Inflammatory macrophage (primary cell): ENCODE measurements at regions not wholly inside any gene's neighbourhood (a gene's known extent, or its start where the extent isn't known, plus 50 kb on each side); places are given as distances from the start of the nearest gene placed in this dataset.
"Not testable (repeated sequence)": the region's sequence is repeated elsewhere in the genome, so short reads cannot be mapped to it uniquely, and the experiment has no call there.

Experiments used
- DNase-seq, 2 donors: peaks; one replicate each; pipeline ENCODE4 v3.0.0-alpha.2; 2020 to 2022

DNA sequence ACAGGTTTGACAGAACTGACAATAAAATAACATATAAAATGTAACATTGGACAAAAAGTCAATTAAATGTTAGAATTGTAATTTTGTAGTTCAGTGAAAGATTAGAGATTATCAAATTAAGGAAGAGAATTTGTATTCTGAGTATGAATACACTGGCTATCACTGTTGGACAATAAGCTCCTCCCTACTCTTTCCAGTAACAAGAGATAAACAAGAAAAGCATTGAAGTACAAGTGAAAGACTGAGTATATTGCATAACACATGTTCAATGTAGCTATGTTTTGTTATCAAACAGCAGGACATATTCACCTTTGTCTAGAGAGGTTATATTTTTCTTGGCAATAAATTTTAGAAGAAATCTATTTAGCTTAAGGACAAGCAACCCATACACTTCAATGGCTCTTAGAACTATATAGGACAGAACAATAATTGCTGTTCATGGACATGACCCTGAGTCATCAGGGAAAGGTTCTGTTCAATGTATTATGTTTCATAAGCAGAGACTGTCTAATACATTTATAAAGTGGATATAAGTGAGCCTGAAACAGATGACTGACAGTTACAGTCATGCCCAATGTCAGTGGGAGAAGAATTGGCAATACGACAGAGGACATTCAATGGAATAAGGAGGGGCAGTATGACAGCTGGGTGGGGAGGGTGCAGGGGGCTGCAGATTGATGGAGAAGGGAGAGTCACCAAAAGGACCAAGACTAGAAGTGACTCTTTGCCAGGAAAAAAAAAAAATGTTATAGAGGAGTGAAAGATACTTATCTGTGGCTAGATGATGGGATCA lies 520.4 kb downstream of the FRK start:
- DNase-seq: no peak

DNA sequence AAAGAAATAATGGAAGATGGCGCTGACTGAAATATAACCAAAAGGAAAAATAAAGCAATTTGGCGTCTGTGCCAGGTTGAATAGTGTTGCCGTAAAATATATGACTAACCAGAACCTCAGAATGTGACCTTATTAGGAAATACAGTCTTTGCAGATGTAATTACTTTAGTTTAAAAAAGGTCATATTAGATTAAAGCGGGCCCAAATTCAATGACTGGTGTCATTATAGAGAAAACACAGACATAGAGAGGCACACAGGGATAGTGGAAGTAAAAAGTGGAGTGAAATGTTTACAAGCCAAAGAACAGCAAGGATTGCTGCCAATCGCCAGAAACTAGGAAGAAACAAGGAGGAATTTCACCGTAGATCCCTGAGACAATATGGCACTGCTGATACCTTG lies 521.2 kb downstream of the FRK start:
- DNase-seq: no peak

DNA sequence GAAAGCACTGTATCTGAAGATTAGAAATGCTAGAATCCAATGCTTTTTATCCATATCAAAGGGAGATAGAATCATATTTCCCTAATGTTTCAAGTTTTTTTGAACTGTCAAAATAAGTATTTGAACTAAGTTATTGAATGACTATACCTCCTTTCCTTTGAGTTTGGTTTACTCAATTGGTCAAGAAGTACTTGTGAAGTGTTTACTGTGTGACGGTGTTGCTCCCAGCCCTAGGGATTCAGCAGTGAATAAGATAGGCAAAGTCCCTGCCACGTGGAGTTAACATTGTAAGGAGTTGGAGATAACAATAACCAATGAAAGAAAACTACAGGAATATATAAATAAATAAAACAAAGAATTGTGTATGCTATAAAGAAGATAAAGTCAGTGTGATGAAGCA lies 535.9 kb downstream of the FRK start:
- DNase-seq: no peak

DNA sequence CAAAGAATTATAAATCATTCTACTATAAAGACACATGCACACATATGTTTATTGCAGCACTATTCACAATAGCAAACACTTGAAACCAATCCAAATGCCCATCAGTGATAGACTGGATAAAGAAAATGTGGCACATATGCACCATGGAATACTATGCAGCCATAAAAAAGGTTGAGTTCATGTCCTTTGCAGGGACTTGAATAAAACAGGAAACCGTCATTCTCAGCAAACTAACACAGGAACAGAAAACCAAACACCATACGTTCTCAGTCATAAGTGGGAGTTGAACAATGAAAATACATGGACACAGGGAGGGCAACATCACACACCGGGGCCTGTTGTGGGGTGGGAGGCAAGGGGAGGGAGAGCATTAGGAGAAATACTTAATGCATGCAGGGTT lies 538.9 kb downstream of the FRK start:
- not testable (repeated sequence) for DNase-seq

DNA sequence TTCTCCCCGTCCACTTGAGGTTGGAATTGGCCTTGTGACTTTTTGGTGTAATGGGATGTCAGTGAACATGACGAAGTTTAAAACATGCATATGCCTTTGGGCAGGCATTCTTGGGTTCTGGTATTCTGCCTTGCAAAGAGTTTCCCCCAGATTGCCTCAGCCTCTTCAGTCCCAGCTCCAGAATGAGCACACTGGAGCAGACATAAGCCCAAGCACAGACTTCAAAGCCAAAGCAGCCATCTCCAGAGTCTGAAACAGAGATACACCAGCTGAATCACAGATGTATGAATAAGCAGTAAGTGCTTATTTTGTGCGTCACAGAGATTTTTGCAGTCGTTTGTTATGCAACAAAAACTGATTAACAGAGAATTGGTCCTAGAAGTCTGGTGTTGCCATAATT lies 546.0 kb downstream of the FRK start:
- DNase-seq: no peak

DNA sequence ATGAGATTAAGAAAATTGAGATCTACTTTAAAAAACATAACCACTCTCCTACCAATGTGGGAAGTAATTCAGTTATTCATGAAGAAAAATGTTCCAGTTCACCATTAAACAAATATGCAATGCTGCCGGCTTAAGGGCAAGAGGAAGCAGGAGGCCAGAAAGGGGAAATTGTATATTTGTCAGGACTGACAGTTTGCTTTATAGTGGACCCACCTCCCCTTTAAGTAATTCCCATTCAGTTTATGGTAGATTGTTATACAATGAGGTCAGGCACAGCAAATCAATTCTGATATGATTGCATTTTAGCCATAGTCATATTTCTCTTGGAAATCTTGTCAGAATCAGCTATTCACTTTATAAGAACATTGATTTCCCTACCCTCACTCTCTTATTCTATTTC lies 547.8 kb downstream of the FRK start:
- DNase-seq: no peak

DNA sequence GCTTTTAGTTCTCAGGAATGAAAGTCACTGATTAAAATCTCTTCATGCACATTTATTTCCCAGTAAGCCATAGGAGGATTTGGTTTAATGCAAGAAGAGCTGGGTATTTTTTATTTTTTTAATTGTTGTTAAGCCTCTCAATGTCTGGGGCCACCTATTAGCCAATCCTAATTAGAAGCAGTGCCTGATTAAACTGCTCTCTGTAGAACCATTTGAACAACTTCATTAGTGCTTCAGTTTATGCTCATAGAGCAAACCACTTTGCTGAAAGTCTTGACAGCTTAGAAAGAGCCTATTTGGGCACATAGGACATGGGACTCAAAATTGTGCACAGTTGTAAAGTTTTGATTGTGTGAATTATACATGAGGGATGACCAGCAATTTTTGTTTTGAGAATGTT lies 548.9 kb downstream of the FRK start:
- no peak for DNase-seq

DNA sequence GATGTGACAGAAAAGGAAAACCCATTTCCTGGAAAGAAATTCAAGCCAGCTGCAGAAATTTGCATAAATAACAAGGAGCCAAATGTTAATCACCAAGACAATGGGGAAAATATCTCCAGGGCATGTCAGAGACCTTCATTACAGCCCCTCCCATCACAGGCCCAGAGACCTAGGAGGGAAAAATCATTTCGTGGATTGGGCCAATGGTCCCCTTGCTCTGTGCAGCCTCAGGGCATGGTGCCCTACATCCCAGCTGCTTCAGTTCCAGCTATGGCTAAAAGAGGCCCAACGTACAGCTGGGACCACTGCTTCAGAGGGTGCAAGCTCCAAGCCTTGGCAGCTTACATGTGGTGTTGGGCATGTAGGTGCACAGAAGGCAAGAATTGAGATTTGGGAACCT lies 558.3 kb downstream of the FRK start:
- DNase-seq: not testable (repeated sequence)

DNA sequence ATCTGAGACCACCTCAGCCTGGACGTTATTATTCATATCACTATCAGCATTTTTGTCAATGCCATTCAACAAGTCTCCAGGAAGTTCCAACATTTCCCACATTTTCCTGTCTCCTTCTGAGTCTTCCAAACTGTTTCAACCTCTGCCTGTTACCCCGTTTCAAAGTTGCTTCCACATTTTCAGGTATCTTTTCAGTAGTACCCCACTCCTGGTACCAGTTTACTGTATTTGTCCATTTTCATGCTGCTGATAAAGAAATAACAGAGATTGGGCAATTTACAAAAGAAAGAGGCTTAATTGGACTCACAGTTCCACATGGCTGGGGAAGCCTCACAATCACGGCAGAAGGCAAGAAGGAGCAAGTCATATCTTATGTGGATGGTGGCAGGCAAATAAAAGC lies 565.5 kb downstream of the FRK start:
- DNase-seq: no peak

DNA sequence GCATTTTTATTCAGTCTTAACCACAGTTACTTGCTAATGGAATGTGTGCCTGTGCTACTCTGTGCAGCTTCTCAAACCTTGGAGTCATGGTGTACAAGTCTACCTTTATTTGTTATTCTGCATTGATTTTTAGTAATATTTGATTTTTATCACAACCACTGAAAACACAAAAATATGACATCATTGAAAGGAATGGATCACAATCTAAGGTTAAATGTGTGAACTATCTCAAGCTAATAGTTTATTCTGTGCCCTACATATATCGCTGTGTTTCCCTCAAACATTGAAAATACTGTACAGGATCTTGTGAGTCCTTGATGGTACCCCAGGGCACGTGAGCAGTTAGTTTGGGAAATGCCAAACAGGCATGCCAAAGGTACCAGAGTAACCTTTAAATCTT lies 573.4 kb downstream of the FRK start:
- DNase-seq: no peak

DNA sequence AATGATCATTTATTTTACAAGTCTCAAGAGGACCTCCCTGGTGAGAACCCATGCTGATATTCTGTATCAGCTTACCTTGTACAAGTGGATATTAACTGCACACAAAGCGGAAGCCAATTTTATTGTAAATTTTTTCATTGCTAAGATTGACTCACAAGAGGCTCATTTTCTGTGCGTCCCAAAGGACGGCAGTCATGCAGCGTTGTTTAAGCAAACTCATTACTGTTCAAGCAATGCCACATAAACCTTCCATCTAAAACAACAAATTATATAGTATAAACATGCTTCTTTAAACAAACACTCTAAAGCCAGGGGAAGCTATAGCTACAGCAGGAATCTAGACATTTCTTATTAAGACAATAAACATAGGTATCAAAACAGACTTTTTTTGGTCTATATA lies 575.3 kb downstream of the FRK start:
- no peak for DNase-seq

DNA sequence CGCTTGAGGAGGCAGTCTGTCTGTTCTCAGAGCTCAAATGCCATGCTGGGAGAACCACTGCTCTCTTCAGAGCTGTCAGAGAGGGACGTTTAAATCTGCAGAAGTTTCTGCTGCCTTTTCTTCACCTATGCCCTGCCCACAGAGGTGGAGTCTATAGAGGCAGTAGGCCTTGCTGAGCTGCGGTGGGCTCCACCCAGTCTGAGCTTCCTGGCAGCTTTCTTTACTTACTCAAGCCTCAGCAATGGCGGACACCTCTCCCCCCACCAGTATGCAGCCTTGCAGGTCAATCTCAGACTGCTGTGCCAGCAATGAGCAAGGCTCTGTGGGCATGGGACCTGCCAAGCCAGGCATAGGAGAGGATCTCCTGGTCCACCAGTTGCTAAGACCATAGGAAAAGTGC lies 580.1 kb downstream of the FRK start:
- DNase-seq: not testable (repeated sequence)

DNA sequence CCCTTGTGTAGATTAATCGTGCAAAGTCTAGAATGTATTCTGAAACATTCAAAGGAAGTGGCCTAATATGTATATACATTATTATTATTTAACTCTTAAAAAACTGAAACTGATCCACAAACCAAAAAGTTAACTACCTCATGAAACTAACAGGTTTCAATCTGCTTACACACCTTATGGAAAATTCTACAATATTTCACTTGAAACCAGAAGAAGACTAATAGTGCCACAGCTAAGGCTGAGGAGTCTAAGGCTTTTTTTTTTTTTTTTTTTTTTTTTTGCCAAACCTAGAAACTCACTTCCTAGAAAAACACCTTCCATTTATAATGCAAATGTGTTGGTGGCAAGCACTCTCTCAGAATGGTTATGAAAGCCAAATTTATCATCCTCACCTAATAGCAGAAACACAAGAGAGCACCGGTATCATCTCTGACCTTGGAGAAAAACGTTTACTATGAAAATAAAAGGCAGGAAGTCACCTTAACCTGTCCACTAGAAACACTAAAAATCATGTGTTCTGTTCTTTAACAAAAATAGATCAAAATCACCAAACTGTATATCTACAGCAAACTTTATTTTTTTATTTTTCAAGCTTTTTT lies 586.1 kb downstream of the FRK start:
- DNase-seq: no peak

DNA sequence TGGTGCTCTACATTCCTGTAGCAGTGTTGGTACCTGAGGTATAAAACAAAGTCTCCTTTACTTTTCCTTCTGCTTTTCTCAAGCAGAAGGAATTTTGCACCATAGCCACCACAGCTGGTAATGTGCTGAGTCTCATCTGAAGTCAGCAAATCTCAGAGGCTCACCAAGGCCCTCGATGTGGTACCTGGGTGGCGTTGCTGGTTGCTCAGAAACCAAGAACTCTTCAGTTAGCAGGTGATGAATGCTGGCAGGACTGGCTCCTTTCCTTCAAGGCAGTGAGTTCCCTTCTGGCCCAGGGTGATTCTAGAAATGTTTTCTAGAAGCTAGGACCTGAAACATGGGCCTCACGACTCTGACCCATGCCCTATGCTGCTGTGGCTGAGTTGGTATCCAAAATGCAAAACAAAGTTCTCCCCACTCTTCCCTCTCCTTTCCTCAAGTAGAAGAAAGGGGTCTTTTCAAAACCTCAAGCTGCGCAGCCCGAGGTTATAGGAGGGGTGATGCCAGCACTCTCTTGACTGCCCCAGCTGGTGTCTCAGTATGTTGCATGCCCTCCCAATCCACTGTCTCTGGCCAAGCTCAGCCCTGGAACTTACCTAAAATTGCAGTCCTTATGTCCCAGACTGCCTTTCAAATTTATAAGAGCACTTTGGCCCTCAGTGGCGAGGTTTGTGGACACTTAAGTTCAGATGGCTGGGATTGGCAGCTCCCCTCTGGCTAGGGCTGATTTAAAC lies 592.3 kb downstream of the FRK start:
- no peak for DNase-seq

DNA sequence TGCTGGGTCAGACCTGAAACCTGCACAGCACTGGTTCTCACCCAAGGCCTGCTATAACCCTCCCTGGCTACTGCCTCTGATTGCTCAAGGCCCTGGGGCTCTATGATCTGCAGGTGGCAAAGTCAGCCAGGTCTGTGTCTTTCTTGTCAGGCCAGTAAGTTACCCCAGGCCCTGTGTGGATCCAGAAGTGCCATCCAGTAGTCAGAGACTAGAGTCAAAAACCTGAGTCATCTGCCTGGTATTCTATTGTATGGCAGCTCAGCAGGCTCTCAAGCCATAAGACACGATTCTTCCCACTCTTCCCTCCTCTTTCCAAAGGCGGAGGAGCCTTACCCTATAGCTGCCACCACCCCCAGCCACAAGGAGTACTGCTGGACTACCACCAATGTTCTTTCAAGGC lies 593.0 kb downstream of the FRK start:
- no peak for DNase-seq

DNA sequence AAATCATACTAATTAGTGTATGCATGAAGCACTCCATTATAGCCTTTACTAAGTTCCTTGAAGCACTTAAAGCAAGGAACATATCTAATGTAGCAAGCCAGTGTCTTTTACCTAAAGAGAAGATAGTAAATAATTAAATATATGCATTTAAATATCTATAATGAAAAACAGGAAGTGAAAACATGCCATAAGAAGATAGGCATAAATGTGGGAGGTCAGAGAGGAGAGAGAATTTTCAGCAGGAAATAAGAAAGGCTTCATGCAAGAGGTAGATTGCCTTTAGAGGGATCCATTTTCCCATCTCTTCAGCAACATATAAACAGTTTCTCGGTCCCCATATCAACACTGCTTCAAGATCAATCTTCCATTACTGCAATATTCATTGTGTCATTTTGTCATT lies 599.8 kb downstream of the FRK start:
- no peak for DNase-seq

DNA sequence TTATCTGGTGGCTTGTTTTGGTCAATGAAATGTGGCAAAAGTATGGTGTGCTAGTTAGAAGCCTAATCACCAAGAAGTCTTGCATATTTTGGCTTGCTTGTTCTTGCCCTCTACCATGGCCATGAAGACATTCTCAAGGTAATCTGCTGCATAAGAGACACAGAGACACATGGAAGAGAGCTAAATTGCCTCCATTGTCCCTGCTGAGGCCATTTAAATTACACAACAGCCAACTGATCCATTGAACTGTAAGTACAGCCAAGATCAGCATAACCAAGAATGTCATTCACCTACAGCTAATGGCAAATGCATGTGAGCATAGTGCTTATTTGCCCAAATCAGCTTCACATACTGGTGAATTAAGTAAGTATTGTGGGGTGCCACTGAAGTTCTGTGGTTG lies 603.8 kb downstream of the FRK start:
- no peak for DNase-seq

DNA sequence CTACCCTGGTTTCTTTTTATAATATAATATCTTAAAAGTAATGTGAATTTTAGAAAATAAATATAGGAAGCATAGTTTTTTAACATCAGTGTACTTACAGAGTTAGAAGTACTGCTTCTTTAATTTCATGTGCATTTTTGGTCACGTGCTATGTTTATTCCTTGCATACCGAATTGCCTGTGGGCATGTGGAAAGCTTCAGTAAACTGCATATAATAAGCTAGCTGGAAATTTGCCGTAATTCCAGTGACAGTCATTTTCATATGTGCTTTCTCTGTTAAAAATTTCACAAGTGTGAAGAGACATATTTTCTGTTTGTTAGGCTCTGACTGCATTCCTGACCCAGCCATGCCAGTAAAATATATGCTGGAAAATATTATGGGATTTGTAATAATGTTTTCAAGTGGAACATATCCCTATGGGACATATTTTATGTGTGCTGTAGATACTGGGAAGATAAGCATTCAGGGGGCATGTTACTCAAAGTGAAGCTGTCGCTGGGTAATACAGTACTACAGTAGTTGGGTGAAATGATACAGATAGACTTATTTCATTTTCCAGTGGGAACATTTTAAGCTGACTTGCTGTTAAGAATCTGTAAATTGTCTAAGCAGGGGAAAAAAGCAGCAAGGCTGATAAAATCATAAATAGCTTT lies 616.7 kb downstream of the FRK start:
- no peak for DNase-seq

DNA sequence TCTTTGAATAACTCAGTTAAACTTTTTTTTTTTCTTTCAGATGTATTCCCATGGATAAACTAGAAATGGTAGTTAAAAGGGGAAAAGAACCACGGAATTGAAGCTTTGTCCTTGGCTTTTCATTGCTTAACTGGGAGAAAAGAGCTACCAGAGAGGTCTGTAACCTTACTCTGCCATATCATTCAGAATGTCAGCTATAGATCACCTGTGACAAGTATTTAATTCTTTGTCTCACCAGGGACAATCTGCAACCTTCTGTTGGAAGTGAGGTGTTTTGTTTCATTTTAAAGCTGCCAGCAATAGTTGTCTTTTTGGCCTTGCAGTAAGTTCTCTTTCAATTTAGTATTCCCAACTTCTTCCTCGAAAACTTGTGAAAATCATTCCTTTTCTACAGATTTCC lies 618.4 kb downstream of the FRK start:
- no peak for DNase-seq

DNA sequence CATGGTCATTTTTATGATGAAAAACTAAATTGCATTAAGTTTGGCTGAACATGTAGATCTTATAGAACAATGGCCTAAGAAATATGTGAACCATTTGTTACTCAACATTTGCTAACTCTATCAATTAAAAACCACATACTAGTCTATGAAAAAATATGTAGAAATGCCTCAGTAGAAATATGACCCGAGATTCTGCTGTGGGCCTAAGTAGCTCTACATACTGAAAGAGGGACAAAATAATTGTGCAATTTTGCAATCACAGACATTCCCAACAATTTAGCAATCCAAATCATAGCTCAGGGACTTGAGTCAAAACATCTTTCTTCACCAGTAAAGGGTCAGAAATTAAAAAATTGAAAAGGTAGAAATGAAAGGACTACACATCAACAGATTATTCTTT lies 619.0 kb downstream of the FRK start:
- DNase-seq: no peak

DNA sequence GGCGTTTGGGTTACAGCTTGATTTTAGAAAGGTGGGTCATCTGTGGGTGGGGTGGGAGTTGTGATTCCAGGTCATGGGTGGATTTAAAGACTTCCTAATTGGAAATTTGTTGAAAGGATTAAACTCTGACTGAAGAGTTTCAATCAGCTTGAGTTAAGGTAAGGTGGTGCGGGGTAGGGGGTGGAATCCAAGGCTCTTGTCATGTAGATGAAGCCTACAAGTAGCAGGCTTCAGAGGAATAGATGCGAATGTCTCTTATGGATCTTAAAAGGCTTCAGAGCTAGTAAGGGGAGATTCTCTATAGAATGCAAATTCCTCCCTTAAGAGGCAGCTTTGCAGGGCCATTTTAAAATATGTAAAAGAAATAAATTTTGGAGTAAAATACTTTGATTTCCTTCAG lies 645.3 kb downstream of the FRK start:
- DNase-seq: no peak

DNA sequence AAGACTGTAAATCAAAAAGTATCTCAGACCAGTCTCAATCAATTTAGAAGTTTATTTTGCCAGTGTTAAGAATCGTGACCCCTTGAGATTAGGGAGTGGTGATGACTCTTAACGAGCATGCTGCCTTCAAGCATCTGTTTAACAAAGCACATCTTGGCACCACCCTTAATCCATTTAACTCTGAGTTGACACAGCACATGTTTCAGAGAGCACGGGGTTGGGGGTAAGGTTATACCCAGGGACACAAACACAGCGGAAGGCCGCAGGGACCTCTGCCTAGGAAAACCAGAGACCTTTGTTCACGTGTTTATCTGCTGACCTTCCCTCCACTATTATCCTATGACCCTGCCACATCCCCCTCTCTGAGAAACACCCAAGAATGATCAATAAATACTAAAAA lies 645.8 kb downstream of the FRK start:
- not testable (repeated sequence) for DNase-seq

DNA sequence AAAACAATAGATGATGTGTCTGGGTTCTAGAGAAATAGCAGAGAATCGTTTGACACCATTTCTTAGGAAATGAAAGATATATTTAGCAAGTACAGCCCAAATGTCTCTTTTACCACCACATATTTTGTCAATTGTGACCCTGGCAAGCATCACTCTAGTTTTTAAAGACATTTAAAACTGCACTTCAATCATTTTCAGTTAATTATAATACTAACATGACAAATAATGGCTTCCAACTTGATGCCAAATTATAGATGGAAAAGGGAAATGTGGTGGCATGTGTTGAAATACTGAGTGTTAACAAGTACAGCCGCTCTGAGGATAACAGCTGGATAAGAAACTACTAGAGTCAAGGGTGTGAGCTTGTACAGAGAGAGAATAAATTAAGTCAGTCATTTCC lies 648.9 kb downstream of the FRK start:
- DNase-seq: no peak

DNA sequence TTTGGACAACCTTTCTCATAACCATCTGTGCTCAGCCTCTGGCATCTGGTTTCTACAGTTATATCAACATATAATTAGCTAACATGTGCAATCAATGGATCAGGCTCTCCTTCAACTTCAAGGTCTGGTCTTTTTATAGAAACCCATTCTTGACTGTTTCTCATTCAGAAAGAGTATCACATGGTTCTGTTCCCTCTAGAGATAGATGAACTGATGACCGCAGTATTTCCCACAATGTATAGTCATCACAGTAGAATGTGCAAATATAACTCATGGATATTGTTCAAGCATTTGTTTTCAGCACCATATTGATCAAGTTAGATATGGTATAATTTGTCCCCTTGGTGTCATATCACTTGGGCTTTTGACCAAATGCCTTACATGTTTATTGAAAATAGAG lies 656.2 kb downstream of the FRK start:
- DNase-seq: no peak
